PC-3 (cell line): ENCODE measurements at regions not wholly inside any gene's neighbourhood (a gene's known extent, or its start where the extent isn't known, plus 50 kb on each side); places are given as distances from the start of the nearest gene placed in this dataset.

ENCODE experiments used
- CTCF ChIP-seq: fragments of 300-600 bp; sonication (generic); conservative IDR thresholded peaks from 2 replicates; pipeline ENCODE4 v1.5.1; 2017; ENCODE audit warnings: antibody characterized with exemption, low read depth, mild to moderate bottlenecking, low read length
- EZH2 ChIP-seq: fragments of 300-600 bp; sonication (generic); IDR thresholded peaks from one replicate; pipeline ENCODE4 v1.6.1; 2017; ENCODE audit warnings: antibody characterized with exemption, mild to moderate bottlenecking, low read length; ENCODE audit not compliant: unreplicated experiment

DNA sequence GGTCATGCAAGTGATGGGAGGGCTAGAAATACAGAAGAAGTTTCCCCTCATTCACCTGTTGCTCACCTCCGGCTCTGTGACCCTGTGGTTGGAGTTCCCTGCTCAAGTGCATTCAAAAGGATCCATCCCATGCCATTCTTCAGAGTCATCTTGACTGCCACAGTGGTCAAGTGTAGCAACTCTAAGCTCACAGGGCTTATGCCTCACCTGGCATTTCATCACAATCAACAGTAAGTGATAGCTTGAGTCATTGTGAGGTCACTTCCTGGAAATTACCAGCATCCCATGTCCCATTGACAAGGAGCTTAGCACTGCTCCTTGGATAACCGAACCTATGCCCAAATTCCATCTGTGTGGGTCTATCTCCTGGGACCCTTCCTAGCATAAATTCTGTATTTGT is 55.6 kb downstream of the OR4C45 start:
- TF ChIP-seq CTCF (no peak), EZH2 (no peak)
